ENCODE measurements at regions not wholly inside any gene's neighbourhood (a gene's known extent, or its start where the extent isn't known, plus 50 kb on each side); places are given as distances from the start of the nearest gene placed in this dataset.

- H3K36me3 ChIP-seq (ENCODE audit: insufficient read depth), result no peaks in the 10 kb centered on the region
- no peak for DNase-seq (ENCODE audit: extremely low spot score)
- H3K4me3 ChIP-seq (ENCODE audit: low read depth, low read length), result no peak overlapping the region
- no peaks in the 10 kb centered on the region for H3K4me1 ChIP-seq (ENCODE audit: insufficient read depth)
- 95% methylated on average over 6 of the region's 6 CpGs for WGBS
- H3K27ac ChIP-seq (ENCODE audit: low read depth), result no peak overlapping the region
These were observed 560.3 kb downstream of the GALC start for GRCh38 chr14:87432698-87433097.

- Histone ChIP-seq H3K4me1 (ENCODE audit: insufficient read depth) (no peaks in the 10 kb centered on the region), H3K27ac (ENCODE audit: low read depth) (no peak overlapping the region), H3K4me3 (ENCODE audit: low read depth, low read length) (no peak overlapping the region), H3K36me3 (ENCODE audit: insufficient read depth) (no peaks in the 10 kb centered on the region)
- DNase-seq (ENCODE audit: extremely low spot score), result no peak
These were observed 562.2 kb downstream of the GALC start for GRCh38 chr14:87430810-87431209.

GRCh38 chr14:87430214-87430613 lies 562.8 kb downstream of the GALC start:
- no peak overlapping the region for H3K4me3 ChIP-seq (ENCODE audit: low read depth, low read length)

GRCh38 chr14:87419925-87420324 lies 573.1 kb downstream of the GALC start:
- no peak overlapping the region for H3K27ac ChIP-seq (ENCODE audit: low read depth)
- H3K4me1 ChIP-seq (ENCODE audit: insufficient read depth), result no peaks in the 10 kb centered on the region
- no peaks in the 10 kb centered on the region for H3K36me3 ChIP-seq (ENCODE audit: insufficient read depth)
- 95% methylated on average over 2 of the region's 2 CpGs for WGBS
- DNase-seq (ENCODE audit: extremely low spot score), result no peak
- H3K4me3 ChIP-seq (ENCODE audit: low read depth, low read length), result no peak overlapping the region

More at GRCh38 chr14:87430214-87430613, 562.8 kb downstream of the GALC start:
- WGBS, result 67% methylated on average over 7 of the region's 7 CpGs
- no peak for DNase-seq (ENCODE audit: extremely low spot score)
- Histone ChIP-seq H3K4me1 (ENCODE audit: insufficient read depth) (no peaks in the 10 kb centered on the region), H3K27ac (ENCODE audit: low read depth) (no peak overlapping the region), H3K36me3 (ENCODE audit: insufficient read depth) (no peaks in the 10 kb centered on the region)

- 70% methylated on average over 3 of the region's 3 CpGs for whole genome bisulfite sequencing
- Histone ChIP-seq H3K36me3 (ENCODE audit: insufficient read depth) (no peaks in the 10 kb centered on the region), H3K4me1 (ENCODE audit: insufficient read depth) (no peaks in the 10 kb centered on the region), H3K4me3 (ENCODE audit: low read depth, low read length) (no peak overlapping the region), H3K27ac (ENCODE audit: low read depth) (no peak overlapping the region)
- no peak for DNase-seq (ENCODE audit: extremely low spot score)
These were observed 581.6 kb downstream of the GALC start for GRCh38 chr14:87411370-87411769.

GRCh38 chr14:87409393-87409792 lies 583.6 kb downstream of the GALC start:
- no peaks in the 10 kb centered on the region for H3K36me3 ChIP-seq (ENCODE audit: insufficient read depth)
- no peak overlapping the region for H3K27ac ChIP-seq (ENCODE audit: low read depth)
- no peak for DNase-seq (ENCODE audit: extremely low spot score)
- H3K4me3 ChIP-seq (ENCODE audit: low read depth, low read length), result no peak overlapping the region
- no peaks in the 10 kb centered on the region for H3K4me1 ChIP-seq (ENCODE audit: insufficient read depth)

GRCh38 chr14:87407344-87407743 lies 585.6 kb downstream of the GALC start:
- no peak for DNase-seq (ENCODE audit: extremely low spot score)
- WGBS, result 64% methylated on average over 2 of the region's 2 CpGs
- Histone ChIP-seq H3K36me3 (ENCODE audit: insufficient read depth) (no peaks in the 10 kb centered on the region), H3K4me1 (ENCODE audit: insufficient read depth) (no peaks in the 10 kb centered on the region), H3K4me3 (ENCODE audit: low read depth, low read length) (no peak overlapping the region), H3K27ac (ENCODE audit: low read depth) (no peak overlapping the region)

- Histone ChIP-seq H3K4me1 (ENCODE audit: insufficient read depth) (no peaks in the 10 kb centered on the region), H3K4me3 (ENCODE audit: low read depth, low read length) (no peak overlapping the region), H3K36me3 (ENCODE audit: insufficient read depth) (no peaks in the 10 kb centered on the region), H3K27ac (ENCODE audit: low read depth) (no peak overlapping the region)
- peak; percentile 64 for DNase-seq (ENCODE audit: extremely low spot score)
- WGBS, result 34% methylated on average over 3 of the region's 3 CpGs
These were observed 587.4 kb downstream of the GALC start for GRCh38 chr14:87405563-87405962.

GRCh38 chr14:87397499-87397898 lies 595.5 kb downstream of the GALC start:
- no peaks in the 10 kb centered on the region for H3K4me1 ChIP-seq (ENCODE audit: insufficient read depth)
- no peaks in the 10 kb centered on the region for H3K36me3 ChIP-seq (ENCODE audit: insufficient read depth)
- no peak overlapping the region for H3K27ac ChIP-seq (ENCODE audit: low read depth)
- no peak overlapping the region for H3K4me3 ChIP-seq (ENCODE audit: low read depth, low read length)
- WGBS, result 74% methylated on average over 4 of the region's 4 CpGs
- DNase-seq (ENCODE audit: extremely low spot score), result no peak

- 89% methylated on average over 5 of the region's 5 CpGs for WGBS
- DNase-seq (ENCODE audit: extremely low spot score), result no peak
- Histone ChIP-seq H3K36me3 (ENCODE audit: insufficient read depth) (no peaks in the 10 kb centered on the region), H3K4me1 (ENCODE audit: insufficient read depth) (no peaks in the 10 kb centered on the region), H3K27ac (ENCODE audit: low read depth) (no peak overlapping the region), H3K4me3 (ENCODE audit: low read depth, low read length) (no peak overlapping the region)
These were observed 601.9 kb downstream of the GALC start for GRCh38 chr14:87391066-87391465.

GRCh38 chr14:87388946-87389345 lies 604.0 kb downstream of the GALC start:
- no peaks in the 10 kb centered on the region for H3K36me3 ChIP-seq (ENCODE audit: insufficient read depth)
- H3K4me3 ChIP-seq (ENCODE audit: low read depth, low read length), result no peak overlapping the region
- no peak for DNase-seq (ENCODE audit: extremely low spot score)
- H3K27ac ChIP-seq (ENCODE audit: low read depth), result no peak overlapping the region
- H3K4me1 ChIP-seq (ENCODE audit: insufficient read depth), result no peaks in the 10 kb centered on the region

GRCh38 chr14:87387806-87388205 lies 605.2 kb downstream of the GALC start:
- 91% methylated on average over 6 of the region's 6 CpGs for WGBS
- Histone ChIP-seq H3K27ac (ENCODE audit: low read depth) (no peak overlapping the region), H3K4me3 (ENCODE audit: low read depth, low read length) (no peak overlapping the region), H3K36me3 (ENCODE audit: insufficient read depth) (no peaks in the 10 kb centered on the region), H3K4me1 (ENCODE audit: insufficient read depth) (no peaks in the 10 kb centered on the region)
- DNase-seq (ENCODE audit: extremely low spot score), result no peak

GRCh38 chr14:87386524-87386923 lies 606.5 kb downstream of the GALC start:
- Histone ChIP-seq H3K4me1 (ENCODE audit: insufficient read depth) (no peaks in the 10 kb centered on the region), H3K27ac (ENCODE audit: low read depth) (no peak overlapping the region), H3K4me3 (ENCODE audit: low read depth, low read length) (no peak overlapping the region), H3K36me3 (ENCODE audit: insufficient read depth) (no peaks in the 10 kb centered on the region)
- DNase-seq (ENCODE audit: extremely low spot score), result no peak

- no peak overlapping the region for H3K27ac ChIP-seq (ENCODE audit: low read depth)
- DNase-seq (ENCODE audit: extremely low spot score), result no peak
- H3K4me3 ChIP-seq (ENCODE audit: low read depth, low read length), result no peak overlapping the region
- 91% methylated on average over 2 of the region's 2 CpGs for WGBS
- H3K36me3 ChIP-seq (ENCODE audit: insufficient read depth), result no peaks in the 10 kb centered on the region
- no peaks in the 10 kb centered on the region for H3K4me1 ChIP-seq (ENCODE audit: insufficient read depth)
These were observed 612.9 kb downstream of the GALC start for GRCh38 chr14:87380054-87380453.

- Histone ChIP-seq H3K27ac (ENCODE audit: low read depth) (no peak overlapping the region), H3K36me3 (ENCODE audit: insufficient read depth) (no peaks in the 10 kb centered on the region), H3K4me1 (ENCODE audit: insufficient read depth) (no peaks in the 10 kb centered on the region), H3K4me3 (ENCODE audit: low read depth, low read length) (no peak overlapping the region)
- WGBS, result 62% methylated on average over 2 of the region's 2 CpGs
- no peak for DNase-seq (ENCODE audit: extremely low spot score)
These were observed 624.2 kb downstream of the GALC start for GRCh38 chr14:87368751-87369150.

All from urinary bladder (tissue), 3 donors.